Keratinocyte (primary cell): ENCODE measurements at regions not wholly inside any gene's neighbourhood (a gene's known extent, or its start where the extent isn't known, plus 50 kb on each side); places are given as distances from the start of the nearest gene placed in this dataset.

Experiments used
- DNase-seq: peaks from one replicate; pipeline ENCODE4 v3.0.0-alpha.2; 2011; ENCODE audit warnings: low read depth, missing footprints, low spot score
- FAIRE-seq: peaks from 2 replicates; lab custom pipeline; 2011; peaks lifted over from hg19 to GRCh38; lab: Jason Lieb, UNC
- H2AFZ ChIP-seq: 2 replicates; pipeline ENCODE4 v1.6.0; 2012; ENCODE audit warnings: low read length, control low read depth, inconsistent platforms; ENCODE audit not compliant: control insufficient read depth
- H3K27ac ChIP-seq: 2 replicates; pipeline ENCODE4 v1.5.1; 2011; ENCODE audit warnings: low read length; ENCODE audit not compliant: control insufficient read depth, insufficient read depth
- H3K27me3 ChIP-seq: 3 replicates; pipeline ENCODE4 v1.6.0; 2011; ENCODE audit warnings: low read length; ENCODE audit not compliant: control insufficient read depth, insufficient read depth; ENCODE audit errors: extremely low read depth
- H3K36me3 ChIP-seq, 2 experiments: 2 replicates in 1 of 2; 3 replicates in 1 of 2; pipeline ENCODE4 v1.5.1; 2011; ENCODE audit warnings: low read length in 2 of 2, mild to moderate bottlenecking in 1 of 2; ENCODE audit not compliant: control insufficient read depth in 2 of 2, insufficient read depth in 2 of 2; ENCODE audit errors: extremely low read depth in 1 of 2
- H3K4me1 ChIP-seq: 3 replicates; pipeline ENCODE4 v1.5.1; 2011; ENCODE audit warnings: low read length; ENCODE audit not compliant: control insufficient read depth, insufficient read depth; ENCODE audit errors: extremely low read depth
- H3K4me2 ChIP-seq: 3 replicates; pipeline ENCODE4 v1.6.0; 2011; ENCODE audit warnings: low read depth, low read length; ENCODE audit not compliant: control insufficient read depth, insufficient read depth; ENCODE audit errors: extremely low read depth
- H3K4me3 ChIP-seq, 3 experiments: fragments of 200-600 bp in 1 of 3; sonication (generic) in 1 of 3; 2 replicates in 2 of 3; 3 replicates in 1 of 3; pipeline ENCODE4 v1.5.1; 2011 to 2016; ENCODE audit warnings: low read length in 3 of 3, mild to moderate bottlenecking in 3 of 3, control low read depth in 2 of 3, inconsistent platforms in 1 of 3, low read depth in 1 of 3, mixed read lengths in 1 of 3, mixed run types in 1 of 3, moderate library complexity in 1 of 3; ENCODE audit not compliant: control insufficient read depth in 2 of 3, insufficient read depth in 2 of 3; ENCODE audit errors: extremely low read depth in 1 of 3
- H3K79me2 ChIP-seq: 2 replicates; pipeline ENCODE4 v1.6.0; 2012; ENCODE audit warnings: low read length; ENCODE audit not compliant: control insufficient read depth, insufficient read depth
- H3K9ac ChIP-seq: 3 replicates; pipeline ENCODE4 v1.6.0; 2011; ENCODE audit warnings: low read length; ENCODE audit not compliant: control insufficient read depth, insufficient read depth; ENCODE audit errors: extremely low read depth
- H3K9me1 ChIP-seq: 3 replicates; pipeline ENCODE4 v1.6.0; 2011; ENCODE audit warnings: low read length; ENCODE audit not compliant: control insufficient read depth, insufficient read depth; ENCODE audit errors: extremely low read depth
- H3K9me3 ChIP-seq: 2 replicates; pipeline ENCODE4 v1.5.1; 2012; ENCODE audit warnings: low read depth, low read length; ENCODE audit not compliant: control insufficient read depth
- H4K20me1 ChIP-seq: 3 replicates; pipeline ENCODE4 v1.6.0; 2011; ENCODE audit warnings: low read length; ENCODE audit not compliant: control insufficient read depth, insufficient read depth; ENCODE audit errors: extremely low read depth
- CTCF ChIP-seq, 3 experiments: IDR thresholded peaks in 1 of 3; conservative IDR thresholded peaks in 1 of 3; optimal IDR thresholded peaks in 1 of 3; 2 replicates in 2 of 3; 3 replicates in 1 of 3; pipeline versions ENCODE3 to v1.5.1; 2011; ENCODE audit warnings: low read length in 3 of 3, mild to moderate bottlenecking in 3 of 3, moderate library complexity in 2 of 3, control low read depth in 1 of 3, inconsistent platforms in 1 of 3; ENCODE audit not compliant: insufficient read depth in 2 of 3; ENCODE audit errors: extremely low read depth in 1 of 3
- EZH2 ChIP-seq: IDR thresholded peaks from one replicate; pipeline ENCODE4 v1.6.1; 2012; ENCODE audit warnings: inconsistent platforms, mild to moderate bottlenecking, low read length, moderate library complexity
- dilution Hi-C: fragments of 300-500 bp; cut with MboI; formaldehyde crosslinking; loops from one replicate; pipeline ENCODE4 v1.7.0; 2020; ENCODE audit warnings: low sequenced_read_pairs; ENCODE audit not compliant: extremely low pct_ligation_motif_present

- Histone ChIP-seq H4K20me1 (no peaks in the 10 kb centered on the region), H3K9me1 (no peaks in the 10 kb centered on the region), H3K36me3 (no peaks in the 10 kb centered on the region), H3K27me3 (no peaks in the 10 kb centered on the region), H3K9me3 (no peaks in the 10 kb centered on the region), H3K4me2 (no peak overlapping the region), H3K27ac (no peak overlapping the region), H3K4me1 (no peaks in the 10 kb centered on the region), H3K4me3 (no peak overlapping the region), H3K9ac (no peak overlapping the region), H3K79me2 (no peaks in the 10 kb centered on the region), H2AFZ (no peak overlapping the region)
- DNase-seq, result no peak
- FAIRE-seq, result no peak
- dilution Hi-C loops, result no loop called here
- no peak for TF ChIP-seq EZH2
- TF ChIP-seq CTCF (optimal IDR thresholded peaks at IDR 0.05 in 1 of 3, IDR thresholded peaks at IDR 0.05 in 1 of 3, conservative IDR thresholded peaks at IDR 0.05 in 1 of 3; ENCODE audit: extremely low read depth in 1 of 3, insufficient read depth in 2 of 3, low read length in 3 of 3), result no peak
Observed at GRCh38 chr10:111446966-111447365, 370.1 kb downstream of the ADRA2A start.

- no peak overlapping the region for H3K4me3 ChIP-seq
- no peaks in the 10 kb centered on the region for H3K36me3 ChIP-seq
- H3K4me2 ChIP-seq, result no peak overlapping the region
- H3K9me1 ChIP-seq, result no peaks in the 10 kb centered on the region
- H3K9me3 ChIP-seq, result no peaks in the 10 kb centered on the region
- H3K79me2 ChIP-seq, result no peaks in the 10 kb centered on the region
- H3K27me3 ChIP-seq, result no peaks in the 10 kb centered on the region
- no peaks in the 10 kb centered on the region for H4K20me1 ChIP-seq
- no peak overlapping the region for H2AFZ ChIP-seq
- H3K9ac ChIP-seq, result no peak overlapping the region
- TF ChIP-seq EZH2 (no peak), CTCF (optimal IDR thresholded peaks at IDR 0.05 in 1 of 3, IDR thresholded peaks at IDR 0.05 in 1 of 3, conservative IDR thresholded peaks at IDR 0.05 in 1 of 3; ENCODE audit: extremely low read depth in 1 of 3, insufficient read depth in 2 of 3, low read length in 3 of 3) (no peak)
- no peaks in the 10 kb centered on the region for H3K4me1 ChIP-seq
- no peak overlapping the region for H3K27ac ChIP-seq
- DNase-seq, result no peak
- dilution Hi-C loops, result no loop called here
- no peak for FAIRE-seq
Observed at GRCh38 chr10:111452153-111452552, 375.3 kb downstream of the ADRA2A start.
